Transverse colon (tissue), 4 donors: ENCODE measurements at regions not wholly inside any gene's neighbourhood (a gene's known extent, or its start where the extent isn't known, plus 50 kb on each side); places are given as distances from the start of the nearest gene placed in this dataset.

Experiments used
- DNase-seq: peaks from one replicate; pipeline ENCODE4 v3.0.0-alpha.2; 2019
- H3K27ac ChIP-seq, 4 donors: fragments of 200-600 bp; sonication (generic); 2 replicates each; pipeline ENCODE4 v1.5.1; 2016 to 2018; ENCODE audit warnings: inconsistent platforms in 4 of 4
- H3K27me3 ChIP-seq: fragments of 200-600 bp; sonication (generic); 2 replicates; pipeline ENCODE4 v1.5.1; 2017; ENCODE audit warnings: inconsistent platforms
- H3K36me3 ChIP-seq, 4 donors: fragments of 200-600 bp; sonication (generic); 2 replicates each; pipeline ENCODE4 v1.5.1; 2017 to 2019; ENCODE audit warnings: inconsistent platforms in 4 of 4
- H3K4me1 ChIP-seq, 4 donors: fragments of 200-600 bp; sonication (generic); 2 replicates each; pipeline ENCODE4 v1.5.1; 2017 to 2020; ENCODE audit warnings: inconsistent platforms in 4 of 4
- H3K4me3 ChIP-seq, 4 donors: fragments of 200-600 bp; sonication (generic); 1 replicate in 1 of 4; 2 replicates in 3 of 4; pipeline versions ENCODE4 v1.5.1 to v1.6.1; 2017 to 2019; ENCODE audit warnings: inconsistent platforms in 4 of 4
- H3K9me3 ChIP-seq, 2 donors: fragments of 200-600 bp; sonication (generic); 2 replicates each; pipeline ENCODE4 v1.5.1; 2017 to 2019; ENCODE audit warnings: inconsistent platforms in 2 of 2
- EP300 ChIP-seq: sonication (generic); formaldehyde crosslinking; IDR thresholded peaks from one replicate; pipeline ENCODE4 v1.6.1; 2017; ENCODE audit warnings: antibody characterized with exemption, low read depth
- POLR2A ChIP-seq: fragments of 450-650 bp; IDR thresholded peaks from one replicate; pipeline ENCODE4 v1.6.1; 2016; ENCODE audit warnings: antibody characterized with exemption, mild to moderate bottlenecking, moderate library complexity
- POLR2AphosphoS5 ChIP-seq, 3 donors: sonication (generic); formaldehyde crosslinking; IDR thresholded peaks; one replicate each; pipeline ENCODE4 v1.6.1; 2016; ENCODE audit warnings: antibody characterized with exemption in 3 of 3
- WGBS, 2 donors: methylation state at CpG; one replicate each; pipeline ENCODE4 v1.1.5; 2018; ENCODE audit warnings: low coverage in 1 of 2; 5-methylcytosine and 5-hydroxymethylcytosine counted together
- in situ Hi-C, 4 donors: fragments of 200-750 bp; cut with MboI; loops; one replicate each; pipeline versions ENCODE4 v1.15.0 to v1.15.1; 2017; ENCODE audit warnings: low sequenced_read_pairs in 3 of 4, low pct_ligation_motif_present in 1 of 4, low pct_unique_long_range_greater_than_20kb in 1 of 4
- intact Hi-C: fragments of 100-400 bp; cut with DNase I; formaldehyde crosslinking; loops from one replicate; pipeline ENCODE4 v1.15.1; 2023; ENCODE audit warnings: low total_unique reads
- TF ChIP-seq, protein P1 (sequence below), 5 experiments: fragments of 200-600 bp in 3 of 5; fragments of 450-650 bp in 2 of 5; sonication (generic) in 3 of 5; IDR thresholded peaks; 1 replicate in 2 of 5; 2 replicates in 3 of 5; pipeline ENCODE4 v1.5.1; 2016 to 2017; ENCODE audit warnings: antibody characterized with exemption in 5 of 5, inconsistent platforms in 3 of 5, mild to moderate bottlenecking in 2 of 5, moderate library complexity in 1 of 5

DNA sequence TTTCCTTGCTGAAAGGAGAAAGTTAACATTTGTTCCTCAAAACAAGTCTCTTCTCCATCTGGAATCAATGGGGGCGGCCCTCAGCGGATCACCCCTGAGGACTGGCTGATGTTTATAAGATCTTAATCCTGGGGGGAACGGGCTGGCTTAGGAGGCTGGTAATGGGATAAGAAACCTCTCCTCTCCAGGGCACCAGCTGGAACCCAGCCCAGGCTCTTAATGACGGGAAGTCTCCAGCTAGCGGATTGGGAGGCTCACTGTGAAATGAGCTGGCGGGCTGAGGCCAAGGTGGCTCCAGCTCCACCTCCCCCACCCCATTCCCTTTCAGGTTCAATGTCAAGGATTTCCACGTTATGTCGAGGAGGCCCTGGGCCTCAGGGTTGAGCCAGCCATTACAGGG lies 1133.0 kb downstream of the VRK1 start:
- Histone ChIP-seq H3K4me1 (no peaks in the 10 kb centered on the region), H3K36me3 (no peaks in the 10 kb centered on the region), H3K9me3 (no peaks in the 10 kb centered on the region), H3K27me3 (no peaks in the 10 kb centered on the region), H3K4me3 (no peak overlapping the region), H3K27ac (no peak overlapping the region)
- TF ChIP-seq POLR2A (no peak), EP300 (no peak), POLR2AphosphoS5 (IDR thresholded peaks at IDR 0.05) (no peak)
- TF ChIP-seq, protein P1, sequence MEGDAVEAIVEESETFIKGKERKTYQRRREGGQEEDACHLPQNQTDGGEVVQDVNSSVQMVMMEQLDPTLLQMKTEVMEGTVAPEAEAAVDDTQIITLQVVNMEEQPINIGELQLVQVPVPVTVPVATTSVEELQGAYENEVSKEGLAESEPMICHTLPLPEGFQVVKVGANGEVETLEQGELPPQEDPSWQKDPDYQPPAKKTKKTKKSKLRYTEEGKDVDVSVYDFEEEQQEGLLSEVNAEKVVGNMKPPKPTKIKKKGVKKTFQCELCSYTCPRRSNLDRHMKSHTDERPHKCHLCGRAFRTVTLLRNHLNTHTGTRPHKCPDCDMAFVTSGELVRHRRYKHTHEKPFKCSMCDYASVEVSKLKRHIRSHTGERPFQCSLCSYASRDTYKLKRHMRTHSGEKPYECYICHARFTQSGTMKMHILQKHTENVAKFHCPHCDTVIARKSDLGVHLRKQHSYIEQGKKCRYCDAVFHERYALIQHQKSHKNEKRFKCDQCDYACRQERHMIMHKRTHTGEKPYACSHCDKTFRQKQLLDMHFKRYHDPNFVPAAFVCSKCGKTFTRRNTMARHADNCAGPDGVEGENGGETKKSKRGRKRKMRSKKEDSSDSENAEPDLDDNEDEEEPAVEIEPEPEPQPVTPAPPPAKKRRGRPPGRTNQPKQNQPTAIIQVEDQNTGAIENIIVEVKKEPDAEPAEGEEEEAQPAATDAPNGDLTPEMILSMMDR (IDR thresholded peaks at IDR 0.05): no peak
- 72% methylated on average over 8 of the region's 8 CpGs; no CpG with 5 or more reads in 1 of the 2 donors for WGBS, 2 donors
- intact Hi-C loops (no loop called here), in situ Hi-C loops (no loop called here)
- DNase-seq: no peak

DNA sequence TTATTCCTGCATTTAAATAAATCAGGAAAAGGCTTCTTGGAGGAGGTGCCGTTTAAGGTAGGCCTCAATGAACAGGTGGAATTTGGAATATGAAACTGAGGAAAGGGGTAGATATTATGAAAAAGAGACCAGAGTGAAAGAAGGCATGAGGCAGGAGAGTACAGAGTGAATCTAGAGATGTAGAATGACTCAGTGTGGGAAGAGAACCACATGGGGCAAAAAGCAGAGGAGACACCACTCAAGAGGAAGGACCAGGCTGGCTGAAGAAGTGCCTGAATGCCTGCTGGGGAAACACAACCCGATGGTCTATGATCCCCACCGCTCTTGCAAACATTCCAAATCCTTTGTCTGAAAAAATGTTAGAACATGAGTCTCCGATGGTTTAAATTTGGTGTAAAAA lies 1134.1 kb downstream of the VRK1 start:
- intact Hi-C loops: no loop called here
- in situ Hi-C loops: no loop called here

DNA sequence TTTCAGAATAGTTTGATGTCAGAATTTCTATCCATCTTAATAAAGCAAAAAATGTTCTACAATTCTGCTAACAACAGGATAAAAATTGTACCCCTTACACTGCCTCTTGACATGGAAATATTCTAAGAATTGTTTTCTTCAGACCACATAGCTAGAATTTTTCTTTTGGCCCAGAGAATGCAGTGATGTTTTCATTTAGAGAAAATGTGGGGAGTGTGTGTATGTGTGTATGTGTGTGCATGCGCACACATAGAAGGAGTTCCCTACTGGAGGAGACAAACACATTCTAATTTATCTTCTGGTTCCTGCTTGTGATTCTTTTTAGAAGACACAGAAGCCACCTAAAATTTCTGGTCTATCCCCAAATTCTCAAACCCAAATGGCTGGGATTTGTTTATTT lies 1145.7 kb downstream of the VRK1 start:
- Histone ChIP-seq H3K27ac (no peak overlapping the region), H3K4me3 (no peak overlapping the region), H3K36me3 (no peaks in the 10 kb centered on the region), H3K9me3 (no peaks in the 10 kb centered on the region), H3K27me3 (no peaks in the 10 kb centered on the region), H3K4me1 (no peaks in the 10 kb centered on the region)
- intact Hi-C loops: no loop called here
- TF ChIP-seq, protein P1 (IDR thresholded peaks at IDR 0.05): no peak
- no peak for TF ChIP-seq POLR2A
- TF ChIP-seq EP300: no peak
- no peak for TF ChIP-seq POLR2AphosphoS5 (IDR thresholded peaks at IDR 0.05)
- in situ Hi-C loops: no loop called here
- no peak for DNase-seq
- 47 to 78% methylated on average over 1 of the region's 1 CpG for WGBS, 2 donors

More for the DNA sequence above, 1134.1 kb downstream of the VRK1 start:
- H3K36me3 ChIP-seq: no peaks in the 10 kb centered on the region
- no peaks in the 10 kb centered on the region for H3K4me1 ChIP-seq
- no peak overlapping the region for H3K4me3 ChIP-seq
- TF ChIP-seq, protein P1 (IDR thresholded peaks at IDR 0.05): no peak
- no peak for TF ChIP-seq EP300
- no peak for TF ChIP-seq POLR2AphosphoS5 (IDR thresholded peaks at IDR 0.05)
- no peak for TF ChIP-seq POLR2A
- H3K27ac ChIP-seq: no peak overlapping the region
- no peaks in the 10 kb centered on the region for H3K27me3 ChIP-seq
- 77 to 90% methylated on average over 4 of the region's 4 CpGs for WGBS, 2 donors
- H3K9me3 ChIP-seq: no peaks in the 10 kb centered on the region
- DNase-seq: no peak

DNA sequence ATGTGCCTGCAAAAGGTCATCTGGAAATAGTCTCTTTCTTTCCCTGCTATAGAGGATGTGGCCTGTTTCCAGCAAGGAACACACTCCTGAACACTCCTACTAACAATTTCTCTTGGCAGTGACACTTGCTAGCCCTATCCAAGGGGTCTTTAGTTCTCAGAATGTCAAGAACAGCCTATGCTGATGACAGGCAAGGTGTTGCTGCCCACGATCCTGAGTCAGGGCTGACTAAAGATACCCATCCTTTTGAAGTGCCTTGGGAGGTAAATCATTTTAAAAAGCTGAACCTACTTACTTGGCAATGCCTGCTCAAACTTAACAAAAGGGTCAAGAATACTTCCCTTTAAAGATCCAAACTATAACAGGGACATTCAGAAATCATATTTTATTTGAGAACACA lies 1146.4 kb downstream of the VRK1 start:
- Histone ChIP-seq H3K4me1 (no peaks in the 10 kb centered on the region), H3K27ac (no peak overlapping the region), H3K4me3 (no peak overlapping the region), H3K36me3 (no peaks in the 10 kb centered on the region), H3K27me3 (no peaks in the 10 kb centered on the region), H3K9me3 (no peaks in the 10 kb centered on the region)
- no peak for DNase-seq
- TF ChIP-seq POLR2AphosphoS5 (IDR thresholded peaks at IDR 0.05) (no peak), POLR2A (no peak), EP300 (no peak)
- TF ChIP-seq, protein P1 (IDR thresholded peaks at IDR 0.05): no peak
- 26 to 83% methylated on average over 1 of the region's 1 CpG for WGBS, 2 donors
- intact Hi-C loops: no loop called here
- in situ Hi-C loops: no loop called here
